ACHN (cell line): ENCODE measurements at regions not wholly inside any gene's neighbourhood (a gene's known extent, or its start where the extent isn't known, plus 50 kb on each side); places are given as distances from the start of the nearest gene placed in this dataset.
"Not testable (repeated sequence)": the region's sequence is repeated elsewhere in the genome, so short reads cannot be mapped to it uniquely, and the experiment has no call there.

Experiments
- DNase-seq: peaks from one replicate; pipeline ENCODE4 v3.0.0-alpha.2; 2015
- in situ Hi-C: cut with HindIII; loops from 2 replicates; pipeline ENCODE4 v1.10.0; 2017; ENCODE audit warnings: low sequenced_read_pairs, low pct_ligation_motif_present, low pct_unique_long_range_greater_than_20kb

DNA sequence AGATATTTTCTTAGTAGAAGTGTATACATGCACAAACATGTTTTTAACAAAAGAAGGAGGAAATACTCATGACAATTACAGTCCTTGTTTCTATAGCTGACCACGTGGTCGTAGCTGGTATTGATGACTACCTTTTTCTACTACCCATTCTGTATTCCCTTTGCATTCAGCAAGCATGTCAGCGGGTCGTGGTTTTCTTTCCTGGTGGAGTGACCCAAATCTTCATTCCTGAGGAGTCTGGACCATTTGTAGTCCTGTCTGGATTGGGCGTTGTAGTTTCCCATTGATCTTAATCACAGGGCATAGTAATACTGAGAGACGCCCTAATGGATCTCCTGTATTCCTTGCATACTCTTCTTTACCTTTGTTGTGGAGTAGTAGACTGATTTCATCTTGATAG, 472.1 kb upstream of the RGS6 start:
- in situ Hi-C loops = no loop called here
- no peak for DNase-seq

DNA sequence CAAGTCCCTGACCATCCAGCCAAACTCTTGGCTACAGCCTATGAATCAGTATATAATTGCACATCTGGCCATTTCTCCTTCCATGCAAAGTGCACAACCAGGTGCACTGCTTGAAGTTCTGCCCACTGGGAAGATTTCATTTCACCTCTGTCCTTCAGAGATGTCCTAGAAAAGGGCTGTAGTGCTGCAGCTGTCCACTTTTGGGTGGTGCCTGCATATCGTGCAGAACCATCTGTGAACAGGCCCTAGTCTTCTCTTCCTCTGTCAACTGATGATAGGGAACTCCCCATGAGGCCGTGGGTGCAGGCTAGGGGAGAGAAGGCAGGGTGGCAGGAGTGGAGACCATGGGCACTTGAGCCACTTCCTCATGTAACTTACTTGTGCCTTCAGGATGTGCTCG, 470.6 kb upstream of the RGS6 start:
- DNase-seq, in situ Hi-C loops: not testable (repeated sequence)

DNA sequence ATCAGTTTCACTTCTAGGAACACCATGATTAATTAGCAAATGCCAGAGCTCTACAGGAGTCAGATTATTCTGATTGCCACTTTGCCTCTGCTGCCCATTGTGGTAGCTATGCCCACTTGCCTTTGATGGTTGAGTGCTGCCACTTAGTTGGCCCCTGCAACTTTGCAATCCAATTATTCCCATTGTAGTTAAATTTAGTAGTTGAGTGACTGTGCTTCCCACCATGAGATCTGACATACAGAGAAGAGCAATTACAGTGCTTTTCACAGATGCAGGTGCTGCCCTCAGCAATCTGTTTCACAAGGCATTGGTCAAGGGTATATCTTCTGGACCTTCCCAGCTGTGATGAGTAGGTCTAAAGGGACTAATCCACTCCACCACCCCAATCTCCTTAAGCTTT, 468.4 kb upstream of the RGS6 start:
- DNase-seq = no peak
- in situ Hi-C loops = no loop called here

DNA sequence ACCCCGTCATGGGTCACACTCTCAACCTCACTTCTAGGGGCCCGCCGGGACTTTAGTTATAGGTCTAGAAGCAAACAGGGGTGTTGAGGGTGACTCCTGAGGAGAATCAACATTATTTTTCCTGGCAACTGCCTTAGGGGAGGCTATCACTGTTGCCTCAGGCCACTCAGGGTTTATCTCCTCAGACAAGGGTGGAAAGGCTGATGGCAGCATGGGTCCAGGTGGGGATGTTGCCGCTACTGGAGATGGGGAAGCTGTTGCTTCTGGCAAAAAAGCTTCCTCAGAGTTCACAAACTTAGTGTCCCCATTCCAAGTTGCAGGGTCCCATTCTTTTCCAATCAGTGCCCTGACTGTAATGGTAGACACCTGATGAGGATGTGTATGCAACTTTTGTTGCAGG, 467.4 kb upstream of the RGS6 start:
- in situ Hi-C loops = no loop called here
- DNase-seq = no peak

DNA sequence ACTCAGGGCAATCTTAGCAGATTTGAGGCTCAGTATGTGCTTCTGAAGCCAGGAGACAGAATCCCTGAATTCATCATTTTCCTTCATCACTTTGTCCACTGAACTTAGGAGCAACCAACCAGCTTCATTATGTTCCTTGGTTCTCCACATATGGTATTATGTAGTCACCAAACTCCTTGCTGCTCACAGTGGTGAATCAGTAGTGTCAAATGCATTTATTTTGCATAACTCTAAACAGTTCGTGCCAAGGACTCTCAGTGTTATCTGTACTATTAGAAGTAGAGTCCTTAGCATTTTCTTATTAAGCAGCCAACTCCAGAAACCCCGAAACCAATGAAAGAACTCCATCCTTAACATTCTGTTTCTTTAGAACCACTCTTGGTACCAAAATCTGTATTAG, 466.9 kb upstream of the RGS6 start:
- DNase-seq = no peak
- in situ Hi-C loops = no loop called here

DNA sequence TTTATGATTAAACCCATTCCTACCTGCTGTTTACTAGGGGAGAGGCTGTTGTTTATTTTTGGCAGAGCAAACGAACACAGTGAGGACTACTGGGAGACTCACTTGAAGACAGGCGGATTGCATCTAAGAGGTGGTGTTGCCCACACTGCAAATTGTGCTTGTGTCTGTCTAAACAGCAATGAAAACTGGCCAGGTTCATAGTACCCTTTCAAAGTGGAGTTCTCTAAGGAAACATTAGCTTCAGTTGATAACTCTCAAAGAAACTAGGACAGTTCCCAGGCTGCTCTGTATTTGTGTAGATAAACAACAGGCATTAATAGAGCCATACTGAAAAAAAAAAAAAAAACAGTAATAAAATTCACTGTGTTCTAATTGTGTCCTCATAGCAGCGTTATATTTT, 466.0 kb upstream of the RGS6 start:
- in situ Hi-C loops = no loop called here
- no peak for DNase-seq

DNA sequence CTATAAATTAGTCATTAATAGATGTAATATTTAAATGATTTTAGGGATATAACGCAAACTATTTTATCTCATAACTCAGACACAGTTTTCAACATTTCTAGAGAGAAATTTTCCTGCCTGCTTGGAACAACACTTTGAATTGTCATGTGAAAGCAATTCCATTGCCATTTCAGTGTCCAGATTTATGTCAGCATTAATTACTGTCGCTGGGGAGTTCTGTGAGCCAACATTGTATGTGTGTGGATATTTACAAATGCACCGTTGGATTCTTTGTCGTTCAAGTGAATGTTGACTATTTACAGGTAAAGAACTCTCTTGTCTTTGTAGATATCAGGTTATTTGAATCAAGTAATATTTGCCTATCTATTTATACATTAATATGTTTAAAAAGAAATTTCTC, 465.3 kb upstream of the RGS6 start:
- no peak for DNase-seq
- in situ Hi-C loops = no loop called here

DNA sequence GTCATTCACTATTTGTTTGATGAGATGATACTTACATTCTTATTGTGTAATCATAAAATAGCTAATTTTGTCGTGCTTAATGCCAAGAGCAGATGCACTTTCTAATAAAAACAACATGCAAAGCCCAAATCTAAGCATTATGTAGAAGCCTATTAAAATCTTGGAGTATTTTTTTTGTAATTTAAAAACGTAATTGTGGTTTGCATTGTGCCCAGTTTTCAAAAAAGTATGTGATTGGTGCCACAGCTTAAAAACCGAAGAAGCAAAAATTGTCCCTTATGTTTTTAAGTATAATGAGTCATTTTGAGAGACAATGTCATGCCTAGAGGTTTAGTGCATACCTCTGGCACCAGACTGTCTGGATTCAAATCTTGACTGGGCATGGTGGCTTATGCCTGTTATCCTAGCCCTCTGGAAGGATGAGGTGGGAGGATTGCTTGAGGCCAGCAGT, 464.8 kb upstream of the RGS6 start:
- in situ Hi-C loops = no loop called here
- no peak for DNase-seq

DNA sequence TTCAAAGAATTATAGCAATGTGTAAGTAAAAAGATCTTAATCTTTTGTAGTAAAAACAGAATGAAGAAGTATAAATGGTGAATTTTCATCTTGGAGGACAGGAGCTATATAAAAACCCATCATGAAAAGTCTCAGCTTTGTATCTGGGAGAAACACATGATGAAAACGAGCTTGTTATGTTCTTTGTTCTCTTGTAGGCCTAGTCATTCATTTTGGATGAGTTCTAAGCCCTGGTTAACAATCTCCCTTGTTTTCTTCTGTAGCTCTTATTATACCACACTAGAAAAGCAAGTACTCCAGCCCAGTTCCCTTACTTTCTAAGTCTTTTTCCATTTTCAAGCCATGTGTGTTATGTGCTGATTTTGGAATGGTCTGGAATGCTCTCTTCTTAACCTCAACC, 463.5 kb upstream of the RGS6 start:
- no peak for DNase-seq
- in situ Hi-C loops = no loop called here

DNA sequence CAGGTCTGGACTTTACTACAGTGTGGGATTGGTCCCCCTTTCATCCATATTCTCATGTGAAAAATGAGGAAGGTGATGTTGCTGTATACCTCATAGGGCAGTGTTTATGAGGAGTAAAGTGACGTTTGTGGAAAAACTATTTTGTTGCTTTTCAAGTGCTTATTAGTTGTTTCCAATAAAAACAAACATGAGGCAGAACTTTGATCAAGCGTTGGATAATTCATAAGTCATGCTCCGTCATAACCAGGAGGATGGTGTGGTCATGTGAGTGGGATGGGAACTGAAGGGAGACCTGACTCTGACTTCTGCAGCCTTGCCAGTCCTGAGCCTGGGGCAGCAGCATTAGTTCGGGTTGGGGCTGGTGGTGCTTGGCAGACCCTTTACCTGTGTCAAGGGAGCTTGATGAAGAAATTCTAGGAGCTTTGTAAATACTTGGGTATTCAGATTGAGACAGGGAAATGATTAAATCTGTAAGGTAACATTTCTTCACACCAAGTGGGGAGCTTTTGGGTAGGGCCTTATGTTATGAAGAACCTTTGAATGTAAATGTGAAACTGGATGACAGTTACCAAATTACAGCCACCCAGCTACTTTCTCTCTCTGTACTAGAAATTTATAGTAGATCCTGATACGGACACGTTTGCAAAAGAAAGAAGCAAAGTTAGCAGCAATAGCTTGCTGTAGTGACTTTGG, 462.4 kb upstream of the RGS6 start:
- in situ Hi-C loops = no loop called here
- DNase-seq = no peak

DNA sequence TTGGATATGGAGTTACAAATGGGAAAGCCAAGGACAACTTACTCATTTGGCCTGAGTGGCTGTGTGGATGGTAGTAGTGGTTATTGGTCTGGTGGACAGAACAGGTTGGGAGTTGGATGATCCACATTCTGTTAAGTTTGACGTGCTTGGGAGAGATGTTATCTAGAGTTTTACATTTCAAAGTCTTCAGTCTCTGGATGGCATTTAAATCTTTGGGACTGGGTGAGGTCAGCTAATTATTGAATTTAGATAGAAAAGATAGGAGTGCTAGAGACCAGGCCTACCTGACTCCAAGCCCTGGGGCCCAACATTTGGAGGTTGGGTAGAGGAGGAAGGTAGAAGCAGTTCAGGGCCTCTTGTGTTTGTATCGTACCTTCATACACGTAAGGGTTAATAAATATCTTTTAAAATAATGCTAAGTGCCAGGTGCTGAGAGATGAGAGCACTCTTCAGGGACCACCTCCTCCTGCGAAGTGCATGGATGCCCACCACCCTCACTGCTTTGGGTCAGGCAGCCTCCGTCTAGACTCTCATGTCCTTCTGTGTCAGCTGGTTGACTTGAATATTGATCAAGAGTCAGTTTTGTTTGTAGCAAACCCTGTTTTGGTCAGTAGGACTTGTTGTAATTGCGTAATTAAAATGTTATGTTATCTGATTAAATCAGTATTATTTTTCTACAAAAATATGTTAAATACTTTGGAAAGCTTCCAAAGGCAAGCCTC, 460.4 kb upstream of the RGS6 start:
- DNase-seq = no peak
- in situ Hi-C loops = no loop called here

DNA sequence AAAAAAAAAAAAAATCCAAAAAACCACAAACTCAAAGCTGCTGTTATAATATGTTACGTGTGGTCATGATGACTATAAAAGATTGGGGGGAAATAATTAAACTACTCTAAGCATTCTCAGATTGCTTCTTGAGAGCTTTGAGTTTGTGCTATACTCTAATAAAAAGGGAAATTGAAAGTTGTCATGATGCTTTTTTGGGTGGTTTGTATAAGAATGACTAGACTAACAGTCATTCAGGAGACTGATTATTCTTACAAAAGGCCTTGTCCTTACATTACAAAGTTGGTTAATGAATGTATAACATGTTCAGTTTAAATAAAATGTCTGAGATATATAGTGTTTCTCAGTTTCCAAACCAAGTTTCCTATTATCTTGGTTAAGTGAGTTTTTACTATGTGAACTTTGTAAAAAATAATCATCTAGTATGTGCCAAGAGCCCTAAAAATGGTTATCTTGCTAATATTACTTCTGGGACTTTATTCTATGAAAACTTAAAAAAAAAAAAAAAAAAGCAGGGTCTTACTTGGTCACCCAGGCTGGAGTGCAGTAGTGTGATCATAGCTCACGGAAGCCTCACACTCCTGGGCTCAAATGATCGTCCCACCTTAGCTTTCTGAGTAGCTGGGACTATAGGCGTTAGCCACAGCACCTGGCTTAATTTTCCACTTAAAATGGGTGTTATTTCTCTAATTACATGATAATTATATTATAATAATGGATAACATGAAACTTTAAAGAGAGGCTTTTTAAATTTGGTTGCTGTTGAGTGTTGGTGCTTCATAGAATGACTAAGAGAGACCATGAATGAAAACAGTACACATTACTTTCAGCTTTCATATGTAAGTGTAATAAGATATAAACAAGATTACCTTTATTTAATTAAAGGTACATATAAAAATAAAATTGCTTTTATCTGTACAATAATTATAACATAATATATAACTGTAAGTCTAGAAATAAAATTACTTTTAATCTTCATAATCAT, 459.6 kb upstream of the RGS6 start:
- DNase-seq = no peak
- in situ Hi-C loops = no loop called here

DNA sequence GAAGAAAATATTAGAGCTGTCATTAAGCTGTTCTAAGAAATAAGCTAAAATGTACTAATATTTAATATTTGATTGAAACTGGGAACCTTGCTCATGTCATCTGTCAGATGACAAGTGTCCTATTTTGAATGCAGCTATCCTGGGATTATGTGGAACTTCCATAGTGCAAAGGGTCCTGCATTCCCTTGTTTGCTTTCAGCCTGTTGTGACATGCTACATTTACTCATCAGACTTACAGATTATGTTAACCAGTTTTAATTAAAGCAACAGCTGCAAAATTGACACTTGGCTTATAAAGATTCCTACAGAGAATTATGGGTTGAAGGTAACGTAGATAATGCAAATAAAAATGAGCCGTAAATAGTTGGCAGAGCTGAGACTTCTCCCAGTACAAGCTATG, 458.4 kb upstream of the RGS6 start:
- DNase-seq = no peak
- in situ Hi-C loops = no loop called here

DNA sequence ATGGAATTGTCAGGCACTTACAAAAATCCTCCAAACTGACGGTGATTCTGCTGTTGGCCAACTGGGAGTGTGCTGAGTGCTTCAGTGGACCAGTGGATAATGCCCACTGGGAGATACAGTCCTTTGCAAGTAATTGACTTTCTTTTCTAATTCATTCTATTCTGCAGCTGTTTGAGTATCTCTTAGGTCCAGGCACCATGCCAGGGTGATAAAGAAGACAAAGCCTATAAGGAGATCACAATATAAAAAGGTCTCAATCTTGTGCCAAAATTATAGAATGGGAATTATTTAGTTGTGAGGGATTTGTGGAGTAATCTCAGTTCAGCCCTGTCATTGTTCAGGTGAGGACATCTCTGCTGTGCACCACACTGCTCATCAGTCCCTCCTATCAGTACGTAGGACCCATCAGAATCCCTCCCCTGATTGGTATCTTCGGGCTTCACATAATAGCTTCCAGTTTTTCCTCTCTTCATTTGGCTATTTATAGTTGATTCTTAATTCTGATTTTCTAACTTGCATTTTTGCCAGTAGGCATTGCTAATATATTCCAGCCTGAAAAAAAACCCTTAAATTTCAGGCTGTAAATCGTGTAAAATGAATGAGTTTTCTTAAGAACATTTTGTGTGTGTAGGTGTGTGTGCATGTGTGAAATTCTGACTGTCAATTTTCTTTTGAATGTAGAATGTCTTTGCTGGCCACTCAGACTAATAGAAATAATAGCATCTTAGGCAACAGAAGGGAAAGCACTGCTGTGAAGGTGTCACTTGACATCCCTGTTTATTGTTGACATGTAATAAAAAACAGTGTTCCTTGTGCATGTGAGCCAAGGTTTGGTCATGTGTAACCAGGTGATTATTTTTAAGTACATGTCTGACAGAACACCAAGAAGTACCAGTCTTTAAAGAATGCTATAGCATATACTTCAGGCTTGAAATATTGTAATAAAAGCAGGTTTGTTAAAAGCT, 457.6 kb upstream of the RGS6 start:
- in situ Hi-C loops = no loop called here
- no peak for DNase-seq

DNA sequence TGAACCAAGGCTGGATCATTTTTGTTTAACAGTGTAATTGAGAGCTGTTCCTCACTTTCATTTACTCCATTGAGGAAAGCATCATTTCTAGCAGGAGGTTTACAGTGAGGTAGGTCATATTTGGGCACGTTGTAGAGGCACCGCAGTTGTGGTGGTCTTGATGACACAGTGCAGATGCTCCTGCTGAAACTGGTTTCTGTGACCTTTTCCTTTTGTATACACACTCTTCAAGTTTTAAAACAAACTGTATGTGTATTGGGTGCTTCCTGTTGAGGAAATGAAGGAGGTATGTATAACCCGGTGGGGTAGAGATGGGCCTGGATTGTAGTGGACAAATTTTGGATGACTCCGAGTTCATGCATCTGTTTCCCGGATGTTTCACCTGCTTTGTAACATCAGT, 456.3 kb upstream of the RGS6 start:
- DNase-seq = no peak
- in situ Hi-C loops = no loop called here

DNA sequence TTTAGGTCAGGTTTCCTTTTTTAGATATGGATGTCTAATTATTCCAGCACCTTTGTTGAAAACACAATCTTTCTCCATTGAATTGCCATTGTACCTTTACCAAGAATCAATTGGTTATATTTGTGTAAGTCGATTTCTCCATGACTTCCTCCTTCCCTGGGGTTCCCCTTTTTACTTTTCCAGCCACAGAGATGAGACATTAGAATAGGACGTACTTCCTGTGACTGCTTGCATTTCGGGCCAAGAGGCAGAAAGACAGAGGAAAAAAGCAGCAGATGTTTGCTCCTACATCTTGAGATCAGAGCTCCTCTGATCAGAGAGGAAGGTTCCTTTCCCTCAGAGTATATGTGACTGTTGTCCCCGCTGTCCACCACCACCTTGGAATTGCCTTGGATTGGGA, 453.7 kb upstream of the RGS6 start:
- DNase-seq = peak; percentile 58
- in situ Hi-C loops = no loop called here

DNA sequence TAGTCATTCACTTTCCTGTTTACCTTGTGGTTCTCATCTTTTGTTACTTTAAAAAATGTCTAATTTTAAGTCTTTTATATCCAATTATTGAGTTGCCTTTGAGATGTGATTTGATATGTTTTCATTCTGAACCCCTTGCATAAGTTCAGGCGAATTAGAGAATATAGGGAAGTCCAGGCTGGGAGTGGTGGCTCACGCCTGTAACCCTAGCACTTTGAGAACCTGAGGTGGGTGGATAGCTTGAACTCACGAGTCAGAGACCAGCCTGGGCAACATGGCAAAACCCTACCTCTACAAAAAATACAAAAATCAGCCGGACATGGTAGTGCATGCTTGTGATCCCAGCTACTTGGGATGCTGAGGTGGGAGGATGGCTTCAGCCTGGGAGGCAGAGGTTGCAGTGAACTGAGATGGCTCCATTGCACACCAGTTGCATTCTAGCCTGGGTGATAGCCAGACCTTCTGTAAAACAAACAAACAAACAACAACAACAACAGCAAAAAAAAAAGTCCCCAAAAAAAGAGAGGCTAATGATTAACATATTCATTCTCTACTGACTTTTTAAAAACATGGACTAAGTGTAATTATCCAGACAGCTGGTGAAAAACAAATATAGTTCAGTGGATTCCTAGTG, 451.1 kb upstream of the RGS6 start:
- in situ Hi-C loops = no loop called here
- DNase-seq = no peak

DNA sequence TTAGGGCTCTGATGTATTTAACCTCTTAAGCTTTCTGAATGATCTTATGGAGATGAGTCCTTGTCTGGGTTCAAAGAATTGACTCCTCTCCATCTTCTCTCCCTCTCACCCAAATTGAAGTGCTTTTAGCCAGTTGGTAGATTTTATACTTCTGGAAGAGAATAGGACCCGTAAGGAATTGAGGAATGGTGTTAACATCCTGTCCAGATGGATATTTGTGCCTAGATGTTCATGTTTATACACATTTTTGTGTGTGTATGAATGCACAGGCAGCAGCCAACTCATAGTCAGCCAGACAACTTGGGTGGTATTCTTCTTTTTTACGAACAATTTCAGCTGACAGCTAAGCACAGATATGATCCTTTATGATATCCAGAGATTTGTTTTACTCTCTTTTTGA, 449.6 kb upstream of the RGS6 start:
- no peak for DNase-seq
- in situ Hi-C loops = no loop called here
